Sigmoid colon (tissue), 4 donors: ENCODE measurements at regions not wholly inside any gene's neighbourhood (a gene's known extent, or its start where the extent isn't known, plus 50 kb on each side); places are given as distances from the start of the nearest gene placed in this dataset.
"Not testable (repeated sequence)": the region's sequence is repeated elsewhere in the genome, so short reads cannot be mapped to it uniquely, and the experiment has no call there.

Experiments used
- CTCF ChIP-seq, 4 experiments: fragments of 450-650 bp in 3 of 4; fragments of 200-600 bp in 1 of 4; IDR thresholded peaks; one replicate each; pipeline ENCODE4 v1.5.1; 2016 to 2019; ENCODE audit warnings: antibody characterized with exemption in 4 of 4, mild to moderate bottlenecking in 3 of 4, moderate library complexity in 2 of 4
- EP300 ChIP-seq, 4 donors: sonication (generic); formaldehyde crosslinking; IDR thresholded peaks; one replicate each; pipeline ENCODE4 v1.6.1; 2017; ENCODE audit warnings: antibody characterized with exemption in 4 of 4

- TF ChIP-seq EP300, CTCF (IDR thresholded peaks at IDR 0.05): not testable (repeated sequence)
Measured at GRCh38 chr1:113305029-113305428, 85.3 kb upstream of the MAGI3 start.
